Right lobe of liver (tissue), 4 donors: ENCODE measurements at regions not wholly inside any gene's neighbourhood (a gene's known extent, or its start where the extent isn't known, plus 50 kb on each side); places are given as distances from the start of the nearest gene placed in this dataset.

ENCODE experiments used
- CTCF ChIP-seq, 4 donors: fragments of 200-600 bp in 3 of 4; fragments of 450-650 bp in 1 of 4; IDR thresholded peaks; one replicate each; pipeline versions ENCODE4 v1.5.1 to v1.8.0; 2016 to 2022; ENCODE audit warnings: antibody characterized with exemption in 4 of 4, mild to moderate bottlenecking in 2 of 4
- POLR2A ChIP-seq: fragments of 450-650 bp; IDR thresholded peaks from one replicate; pipeline ENCODE4 v1.6.1; 2017; ENCODE audit warnings: antibody characterized with exemption, mild to moderate bottlenecking
- donor health status: DM: no; HTN: no; CAD: no.
- donor health status: DM: no; HTN: no; CAD: no.
- donor health status: DM: no; HTN: yes; CAD: no.

DNA sequence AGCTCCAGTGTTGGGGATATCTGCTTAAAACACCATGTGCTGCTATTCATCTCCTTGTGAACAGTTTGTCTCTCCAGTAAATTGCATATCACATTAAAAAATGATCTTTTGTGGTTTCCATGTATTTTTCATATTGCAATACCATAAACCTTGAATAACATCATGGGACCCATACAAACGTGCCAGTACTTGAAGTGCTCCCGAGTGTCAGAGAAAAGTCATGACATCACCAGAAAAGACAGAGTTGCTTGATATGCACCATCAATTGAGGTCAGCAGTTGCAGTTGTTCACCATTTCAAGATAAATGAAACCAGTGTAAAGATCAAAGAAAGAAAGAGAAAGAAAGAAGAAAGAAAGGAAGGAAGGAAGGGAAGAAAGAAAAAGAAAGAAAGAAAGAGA lies 278.6 kb downstream of the ZNF621 start:
- TF ChIP-seq CTCF (IDR thresholded peaks at IDR 0.05) (no peak), POLR2A (no peak)
